K562 (cell line): ENCODE measurements at regions not wholly inside any gene's neighbourhood (a gene's known extent, or its start where the extent isn't known, plus 50 kb on each side); places are given as distances from the start of the nearest gene placed in this dataset.

ENCODE experiments used
- ATAC-seq: fragments of 200-7000 bp; cut with Tn5 transposase; 3 replicates; pipeline ENCODE4 v1.9.1; 2020; ENCODE audit warnings: moderate library complexity
- BruUV-seq: library from RNA; stranded (reverse); fragments of 400-500 nt; replicated peaks from 2 replicates; lab custom pipeline; 2021; lab: Mats Ljungman, UMichigan
- CTCF ChIA-PET: fragments of 300-600 bp; formaldehyde crosslinking; extraction: SDS; loops from one replicate; lab custom pipeline; 2021; ENCODE audit warnings: low intra/inter-chr PET ratio; lab: Yijun Ruan, JAX
- POLR2A ChIA-PET: fragments of 300-600, 350-650 bp; sonication (Branson Sonifier 250); formaldehyde crosslinking; extraction: SDS; loops from one replicate; lab custom pipeline; 2021; ENCODE audit warnings: antibody characterized with exemption, inconsistent platforms; lab: Yijun Ruan, JAX
- DNase-seq, 4 experiments: peaks; one replicate each; pipeline versions ENCODE4 v3.0.0 to v3.0.0-alpha.2; 2011 to 2018; ENCODE audit warnings: low spot score in 3 of 4, mixed read lengths in 3 of 4; ENCODE audit errors: extremely low read depth in 1 of 4
- FAIRE-seq: peaks from 2 replicates; lab custom pipeline; 2011; peaks lifted over from hg19 to GRCh38; lab: Jason Lieb, UNC
- H2AFZ ChIP-seq: 2 replicates; pipeline ENCODE4 v1.6.0; 2011; ENCODE audit warnings: low read depth, low read length, control low read depth, inconsistent platforms
- H3K27ac ChIP-seq: fragments of 200-600 bp; 3 replicates; pipeline ENCODE4 v1.8.0; 2011; ENCODE audit warnings: low read depth, mild to moderate bottlenecking, control low read depth, inconsistent platforms, low read length, moderate library complexity, mixed read lengths; ENCODE audit errors: extremely low read depth
- H3K27me3 ChIP-seq, 2 experiments: fragments of 300-600 bp in 1 of 2; 2 replicates in 1 of 2; 3 replicates in 1 of 2; pipeline versions ENCODE4 v1.6.0 to v1.8.0; 2011; ENCODE audit warnings: inconsistent platforms in 2 of 2, low read length in 2 of 2, mild to moderate bottlenecking in 1 of 2, mixed read lengths in 1 of 2, moderate library complexity in 1 of 2; ENCODE audit not compliant: control insufficient read depth in 2 of 2, insufficient read depth in 2 of 2
- H3K36me3 ChIP-seq: fragments of 300-600 bp; 3 replicates; pipeline ENCODE4 v1.8.0; 2011; ENCODE audit warnings: mild to moderate bottlenecking, low read length, inconsistent platforms; ENCODE audit not compliant: control insufficient read depth, insufficient read depth
- H3K4me1 ChIP-seq, 2 experiments: fragments of 200-600 bp in 1 of 2; replicated peaks in 1 of 2; 2 replicates in 1 of 2; 3 replicates in 1 of 2; pipeline versions ENCODE4 v1.5.1 to v1.8.0; 2011; ENCODE audit warnings: inconsistent platforms in 2 of 2, low read length in 2 of 2, mild to moderate bottlenecking in 1 of 2, mixed read lengths in 1 of 2, moderate library complexity in 1 of 2; ENCODE audit not compliant: control insufficient read depth in 2 of 2, insufficient read depth in 2 of 2
- H3K4me2 ChIP-seq: 2 replicates; pipeline ENCODE4 v1.6.1; 2011; ENCODE audit warnings: low read length, control low read depth, inconsistent platforms, mixed read lengths; ENCODE audit not compliant: insufficient read depth
- H3K4me3 ChIP-seq: fragments of 200-600 bp; sonication (generic), shearing (Covaris generic); 2 replicates; pipeline ENCODE4 v1.5.1; 2016; ENCODE audit warnings: control low read depth, inconsistent platforms
- H3K79me2 ChIP-seq: fragments of 200-600 bp; 3 replicates; pipeline ENCODE4 v1.8.0; 2011; ENCODE audit warnings: low read length, inconsistent platforms; ENCODE audit not compliant: control insufficient read depth, insufficient read depth
- H3K9ac ChIP-seq, 2 experiments: 2 replicates each; pipeline versions ENCODE4 v1.6.0 to v1.6.1; 2011; ENCODE audit warnings: low read depth in 2 of 2, low read length in 2 of 2, control low read depth in 1 of 2, inconsistent platforms in 1 of 2, mild to moderate bottlenecking in 1 of 2, mixed read lengths in 1 of 2; ENCODE audit not compliant: insufficient read depth in 1 of 2
- H3K9me1 ChIP-seq: one replicate; pipeline ENCODE4 v1.6.0; 2011; ENCODE audit warnings: inconsistent platforms, mild to moderate bottlenecking, low read length, moderate library complexity; ENCODE audit not compliant: control insufficient read depth, insufficient read depth
- H3K9me3 ChIP-seq: replicated peaks from 2 replicates; pipeline ENCODE4 v1.5.1; 2011; ENCODE audit warnings: low read depth, low read length, inconsistent platforms; ENCODE audit not compliant: control insufficient read depth, insufficient read depth
- H4K20me1 ChIP-seq: replicated peaks from 2 replicates; pipeline ENCODE4 v1.6.1; 2011; ENCODE audit warnings: low read length, inconsistent platforms, mixed read lengths; ENCODE audit not compliant: control insufficient read depth, insufficient read depth
- ETV1 ChIP-seq: fragments of 450-650 bp; conservative IDR thresholded peaks from 2 replicates; pipeline ENCODE4 v1.6.1; 2016; ENCODE audit warnings: missing genetic modification characterization, control low read depth, low read depth, missing compliant biosample characterization
- HMGN3 ChIP-seq: IDR thresholded peaks from 2 replicates; pipeline ENCODE4 v1.6.1; 2011; ENCODE audit warnings: borderline replicate concordance, low read depth, mild to moderate bottlenecking, mixed read lengths, low read length; ENCODE audit not compliant: insufficient read length; ENCODE audit errors: extremely low read depth
- MBD1 ChIP-seq: fragments of 250-450 bp; sonication (Bioruptor Pico); IDR thresholded peaks from 2 replicates; pipeline ENCODE4 v1.8.0; 2022; ENCODE audit warnings: inconsistent platforms
- TAF9B ChIP-seq: fragments of 450-650 bp; IDR thresholded peaks from 2 replicates; pipeline ENCODE4 v1.6.1; 2018; ENCODE audit warnings: mild to moderate bottlenecking; ENCODE audit not compliant: partially characterized antibody
- YY1 ChIP-seq, 3 experiments: IDR thresholded peaks; 2 replicates each; pipeline ENCODE4 v1.6.1; 2011; ENCODE audit warnings: low read length in 2 of 3, mild to moderate bottlenecking in 2 of 3, moderate library complexity in 2 of 3, borderline replicate concordance in 1 of 3, control low read depth in 1 of 3, low read depth in 1 of 3; ENCODE audit not compliant: insufficient read depth in 3 of 3, insufficient replicate concordance in 2 of 3, control insufficient read depth in 1 of 3, insufficient read length in 1 of 3; ENCODE audit errors: extremely low read depth in 1 of 3
- ZBTB34 ChIP-seq: fragments of 250-450 bp; sonication (Bioruptor Pico); IDR thresholded peaks from 2 replicates; pipeline ENCODE4 v1.8.0; 2021; ENCODE audit warnings: mild to moderate bottlenecking, moderate library complexity
- ZNF589 ChIP-seq: fragments of 200-800 bp; sonication (Bioruptor generic); IDR thresholded peaks from 2 replicates; pipeline ENCODE4 v1.6.1; 2016; ENCODE audit warnings: low read depth, missing genetic modification characterization, missing compliant biosample characterization
- ZNF696 ChIP-seq: fragments of 250-450 bp; sonication (Bioruptor Pico); conservative IDR thresholded peaks from 2 replicates; pipeline ENCODE4 v1.4.0; 2020; ENCODE audit warnings: mild to moderate bottlenecking, moderate library complexity
- WGBS: fragments of 100-300 bp; shearing (Covaris generic); methylation state at CpG from one replicate; pipeline ENCODE4 v1.1.6; 2016; ENCODE audit warnings: low coverage, mixed read lengths; ENCODE audit not compliant: insufficient coverage; ENCODE audit errors: missing lambda C conversion rate; 5-methylcytosine and 5-hydroxymethylcytosine counted together
- in situ Hi-C: fragments of 300-500 bp; cut with MboI; formaldehyde crosslinking; loops from 4 replicates; pipeline ENCODE4 v1.15.0; 2018; ENCODE audit warnings: inconsistent platforms, mixed read lengths
- intact Hi-C: fragments of 100-400 bp; cut with micrococcal nuclease; formaldehyde crosslinking; loops from 2 replicates; pipeline ENCODE4 v1.14.2; 2022
- TF ChIP-seq, protein P1 (sequence below): IDR thresholded peaks from 2 replicates; pipeline ENCODE4 v1.6.1; 2011; ENCODE audit not compliant: insufficient read length; ENCODE audit errors: extremely low read depth
- TF ChIP-seq, protein P2 (sequence below): sonication (generic); formaldehyde crosslinking; IDR thresholded peaks from 2 replicates; pipeline ENCODE4 v1.8.0; 2022; ENCODE audit warnings: mild to moderate bottlenecking, missing genetic modification reagents
- TF ChIP-seq, protein P3 (sequence below): fragments of 250-450 bp; sonication (Bioruptor Pico); IDR thresholded peaks from 2 replicates; pipeline ENCODE4 v1.6.1; 2021; ENCODE audit warnings: mild to moderate bottlenecking
- TF ChIP-seq, protein P4 (sequence below): fragments of 450-650 bp; formaldehyde crosslinking; IDR thresholded peaks from 2 replicates; pipeline ENCODE4 v1.4.0; 2020; ENCODE audit warnings: mild to moderate bottlenecking, moderate library complexity

DNA sequence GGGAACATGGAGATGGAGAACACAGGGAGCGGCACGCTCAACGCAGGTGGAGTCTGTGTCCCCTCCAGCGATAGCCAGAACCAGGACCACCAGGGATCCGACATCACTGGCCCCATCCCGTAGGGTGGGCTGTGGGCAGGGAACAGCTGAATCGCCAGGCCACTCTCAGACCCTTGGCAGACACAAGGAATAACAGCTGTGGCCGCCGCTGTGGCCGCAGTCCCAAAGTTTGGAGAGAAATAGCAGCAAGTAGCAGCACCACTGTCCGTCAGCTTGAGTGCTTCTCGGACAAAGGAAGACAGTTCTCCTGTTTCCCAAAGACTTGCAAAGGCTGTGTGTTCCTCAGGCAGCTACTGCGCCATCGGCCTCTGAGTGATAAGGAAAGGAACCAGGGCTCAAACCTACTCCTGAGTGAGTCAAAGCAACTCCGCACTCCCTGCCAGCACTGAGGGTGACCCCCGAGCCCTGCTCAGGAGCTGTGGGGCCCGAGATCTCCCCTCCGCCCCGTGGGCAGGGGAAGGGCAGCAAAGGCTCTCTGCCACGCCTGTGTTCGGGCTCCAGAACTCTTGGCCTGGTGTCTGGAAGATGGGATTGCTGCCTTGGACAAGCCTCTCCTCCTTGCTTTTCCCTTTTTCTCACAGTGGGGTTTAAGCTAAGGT is 82.3 kb upstream of the FAM20C start:
- Histone ChIP-seq H3K27ac (no peak overlapping the region), H4K20me1 (no peaks in the 10 kb centered on the region), H3K9me3 (peaks cover 3% of the 10 kb centered on the region), H3K4me1 (no peaks in the 10 kb centered on the region), H3K9me1 (no peaks in the 10 kb centered on the region), H3K27me3 (peaks cover 38 to 53% of the 10 kb centered on the region in 2 experiments), H3K79me2 (no peaks in the 10 kb centered on the region), H3K4me3 (no peak overlapping the region), H3K9ac (no peak overlapping the region), H2AFZ (no peak overlapping the region), H3K36me3 (no peaks in the 10 kb centered on the region), H3K4me2 (no peak overlapping the region)
- BruUV-seq = no TSS peak
- FAIRE-seq (no peak), ATAC-seq (no peak; the same call in 2 of the 3 replicates), DNase-seq (no peak)
- CTCF ChIA-PET = no interaction called here
- intact Hi-C loops (no loop called here), in situ Hi-C loops (no loop called here)
- POLR2A ChIA-PET = interaction anchor here (1.0 to 1.2 kb wide), 2 partner anchors 10 to 13 kb away, joined by 3 read pairs; no protein-coding TSS in a partner anchor
- WGBS = under 1% methylated on average over 19 of the region's 21 CpGs
- TF ChIP-seq, protein P1, sequence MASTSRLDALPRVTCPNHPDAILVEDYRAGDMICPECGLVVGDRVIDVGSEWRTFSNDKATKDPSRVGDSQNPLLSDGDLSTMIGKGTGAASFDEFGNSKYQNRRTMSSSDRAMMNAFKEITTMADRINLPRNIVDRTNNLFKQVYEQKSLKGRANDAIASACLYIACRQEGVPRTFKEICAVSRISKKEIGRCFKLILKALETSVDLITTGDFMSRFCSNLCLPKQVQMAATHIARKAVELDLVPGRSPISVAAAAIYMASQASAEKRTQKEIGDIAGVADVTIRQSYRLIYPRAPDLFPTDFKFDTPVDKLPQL = no peak
- TF ChIP-seq ZNF696 (CRISPR knock-in tag) (no peak), ZNF589 (no peak), TAF9B (no peak), MBD1 (no peak), ZBTB34 (CRISPR knock-in tag) (no peak), YY1 (IDR thresholded peaks at IDR 0.05; ENCODE audit: borderline replicate concordance in 1 of 3, control insufficient read depth in 1 of 3, extremely low read depth in 1 of 3, insufficient read depth in 3 of 3, insufficient read length in 1 of 3, insufficient replicate concordance in 2 of 3, low read depth in 1 of 3, low read length in 2 of 3) (no peak), ETV1 (tag) (no peak), HMGN3 (no peak)
- TF ChIP-seq, protein P2, sequence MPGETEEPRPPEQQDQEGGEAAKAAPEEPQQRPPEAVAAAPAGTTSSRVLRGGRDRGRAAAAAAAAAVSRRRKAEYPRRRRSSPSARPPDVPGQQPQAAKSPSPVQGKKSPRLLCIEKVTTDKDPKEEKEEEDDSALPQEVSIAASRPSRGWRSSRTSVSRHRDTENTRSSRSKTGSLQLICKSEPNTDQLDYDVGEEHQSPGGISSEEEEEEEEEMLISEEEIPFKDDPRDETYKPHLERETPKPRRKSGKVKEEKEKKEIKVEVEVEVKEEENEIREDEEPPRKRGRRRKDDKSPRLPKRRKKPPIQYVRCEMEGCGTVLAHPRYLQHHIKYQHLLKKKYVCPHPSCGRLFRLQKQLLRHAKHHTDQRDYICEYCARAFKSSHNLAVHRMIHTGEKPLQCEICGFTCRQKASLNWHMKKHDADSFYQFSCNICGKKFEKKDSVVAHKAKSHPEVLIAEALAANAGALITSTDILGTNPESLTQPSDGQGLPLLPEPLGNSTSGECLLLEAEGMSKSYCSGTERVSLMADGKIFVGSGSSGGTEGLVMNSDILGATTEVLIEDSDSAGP = no peak
- TF ChIP-seq, protein P3, sequence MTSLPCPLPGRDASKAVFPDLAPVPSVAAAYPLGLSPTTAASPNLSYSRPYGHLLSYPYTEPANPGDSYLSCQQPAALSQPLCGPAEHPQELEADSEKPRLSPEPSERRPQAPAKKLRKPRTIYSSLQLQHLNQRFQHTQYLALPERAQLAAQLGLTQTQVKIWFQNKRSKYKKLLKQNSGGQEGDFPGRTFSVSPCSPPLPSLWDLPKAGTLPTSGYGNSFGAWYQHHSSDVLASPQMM (CRISPR knock-in tag) = no peak
- TF ChIP-seq, protein P4, sequence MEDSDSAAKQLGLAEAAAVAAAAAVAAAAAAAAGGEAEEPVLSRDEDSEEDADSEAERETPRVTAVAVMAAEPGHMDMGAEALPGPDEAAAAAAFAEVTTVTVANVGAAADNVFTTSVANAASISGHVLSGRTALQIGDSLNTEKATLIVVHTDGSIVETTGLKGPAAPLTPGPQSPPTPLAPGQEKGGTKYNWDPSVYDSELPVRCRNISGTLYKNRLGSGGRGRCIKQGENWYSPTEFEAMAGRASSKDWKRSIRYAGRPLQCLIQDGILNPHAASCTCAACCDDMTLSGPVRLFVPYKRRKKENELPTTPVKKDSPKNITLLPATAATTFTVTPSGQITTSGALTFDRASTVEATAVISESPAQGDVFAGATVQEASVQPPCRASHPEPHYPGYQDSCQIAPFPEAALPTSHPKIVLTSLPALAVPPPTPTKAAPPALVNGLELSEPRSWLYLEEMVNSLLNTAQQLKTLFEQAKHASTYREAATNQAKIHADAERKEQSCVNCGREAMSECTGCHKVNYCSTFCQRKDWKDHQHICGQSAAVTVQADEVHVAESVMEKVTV (CRISPR knock-in tag) = no peak
